ENCODE measurements at regions not wholly inside any gene's neighbourhood (a gene's known extent, or its start where the extent isn't known, plus 50 kb on each side); places are given as distances from the start of the nearest gene placed in this dataset.

DNA sequence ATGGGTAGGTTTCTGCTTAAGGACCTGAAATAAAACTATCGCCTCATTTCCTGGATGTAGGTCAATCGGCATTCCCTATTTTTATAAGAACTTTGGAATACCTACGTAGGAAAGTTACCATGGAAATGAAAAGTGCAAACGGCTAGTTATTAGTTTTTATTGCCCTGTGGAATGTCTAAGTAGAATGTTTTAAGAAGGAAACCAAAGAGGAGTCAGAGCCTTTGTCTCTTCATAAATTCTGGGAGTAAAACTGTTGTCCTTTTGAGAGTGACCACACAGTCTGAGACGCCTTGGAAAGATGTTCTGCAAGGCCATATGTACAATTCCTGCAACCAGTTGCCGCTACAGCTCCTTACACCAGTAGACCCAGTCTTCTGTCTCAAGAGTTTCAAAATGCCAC lies 176.0 kb upstream of the SEL1L start:
- TF ChIP-seq, protein P1, sequence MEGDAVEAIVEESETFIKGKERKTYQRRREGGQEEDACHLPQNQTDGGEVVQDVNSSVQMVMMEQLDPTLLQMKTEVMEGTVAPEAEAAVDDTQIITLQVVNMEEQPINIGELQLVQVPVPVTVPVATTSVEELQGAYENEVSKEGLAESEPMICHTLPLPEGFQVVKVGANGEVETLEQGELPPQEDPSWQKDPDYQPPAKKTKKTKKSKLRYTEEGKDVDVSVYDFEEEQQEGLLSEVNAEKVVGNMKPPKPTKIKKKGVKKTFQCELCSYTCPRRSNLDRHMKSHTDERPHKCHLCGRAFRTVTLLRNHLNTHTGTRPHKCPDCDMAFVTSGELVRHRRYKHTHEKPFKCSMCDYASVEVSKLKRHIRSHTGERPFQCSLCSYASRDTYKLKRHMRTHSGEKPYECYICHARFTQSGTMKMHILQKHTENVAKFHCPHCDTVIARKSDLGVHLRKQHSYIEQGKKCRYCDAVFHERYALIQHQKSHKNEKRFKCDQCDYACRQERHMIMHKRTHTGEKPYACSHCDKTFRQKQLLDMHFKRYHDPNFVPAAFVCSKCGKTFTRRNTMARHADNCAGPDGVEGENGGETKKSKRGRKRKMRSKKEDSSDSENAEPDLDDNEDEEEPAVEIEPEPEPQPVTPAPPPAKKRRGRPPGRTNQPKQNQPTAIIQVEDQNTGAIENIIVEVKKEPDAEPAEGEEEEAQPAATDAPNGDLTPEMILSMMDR (conservative IDR thresholded peaks at IDR 0.05; ENCODE audit: low read depth in 2 of 2), result no peak
- no peak for TF ChIP-seq EZH2 (IDR thresholded peaks at IDR 0.05; ENCODE audit: low read depth, unreplicated experiment)

All from GM23338 (cell line).